HepG2 (cell line): ENCODE measurements at regions not wholly inside any gene's neighbourhood (a gene's known extent, or its start where the extent isn't known, plus 50 kb on each side); places are given as distances from the start of the nearest gene placed in this dataset.

ENCODE experiments used
- ATF7 ChIP-seq, 2 experiments: fragments of 450-650 bp in 1 of 2; sonication (generic) in 1 of 2; formaldehyde crosslinking in 1 of 2; IDR thresholded peaks; 2 replicates each; pipeline versions ENCODE4 v1.4.0 to v1.6.1; 2016 to 2020; ENCODE audit warnings: antibody characterized with exemption in 1 of 2, mild to moderate bottlenecking in 1 of 2, missing genetic modification reagents in 1 of 2
- CBFB ChIP-seq: sonication (generic); formaldehyde crosslinking; IDR thresholded peaks from 2 replicates; pipeline ENCODE4 v1.4.0; 2020; ENCODE audit warnings: missing genetic modification reagents
- CCDC6 ChIP-seq: sonication (generic); formaldehyde crosslinking; IDR thresholded peaks from 2 replicates; pipeline ENCODE4 v1.8.1; 2022; ENCODE audit warnings: mild to moderate bottlenecking, missing genetic modification reagents, moderate library complexity
- GABPB1 ChIP-seq: IDR thresholded peaks from 2 replicates; pipeline ENCODE4 v1.6.1; 2016; ENCODE audit warnings: mild to moderate bottlenecking, missing genetic modification reagents, moderate library complexity, missing compliant biosample characterization
- HCFC1 ChIP-seq: fragments of 150-350 bp; IDR thresholded peaks from 2 replicates; pipeline ENCODE4 v1.6.1; 2014; ENCODE audit warnings: low read depth, low read length
- HES4 ChIP-seq: sonication (generic); formaldehyde crosslinking; IDR thresholded peaks from 2 replicates; pipeline ENCODE4 v1.9.0; 2021; ENCODE audit warnings: mild to moderate bottlenecking, missing genetic modification reagents, borderline replicate concordance
- HNRNPL ChIP-seq: fragments of 200-400 bp; formaldehyde crosslinking; IDR thresholded peaks from 2 replicates; pipeline ENCODE4 v1.6.1; 2017; ENCODE audit warnings: mild to moderate bottlenecking, low read depth, low read length
- NCOA1 ChIP-seq: sonication (generic); formaldehyde crosslinking; IDR thresholded peaks from 2 replicates; pipeline ENCODE4 v1.9.0; 2021; ENCODE audit warnings: missing genetic modification reagents
- PHF8 ChIP-seq: sonication (generic); formaldehyde crosslinking; IDR thresholded peaks from 2 replicates; pipeline ENCODE4 v1.5.0; 2020; ENCODE audit warnings: missing genetic modification reagents
- RFXANK ChIP-seq: IDR thresholded peaks from 2 replicates; pipeline ENCODE4 v1.6.1; 2016
- SMC3 ChIP-seq: IDR thresholded peaks from 2 replicates; pipeline ENCODE4 v1.6.1; 2011; ENCODE audit warnings: low read length, improper control_type of control experiment
- SNAI1 ChIP-seq: sonication (generic); formaldehyde crosslinking; IDR thresholded peaks from 2 replicates; pipeline ENCODE4 v1.5.0; 2020; ENCODE audit warnings: mild to moderate bottlenecking, missing genetic modification reagents, borderline replicate concordance
- SUZ12 ChIP-seq: fragments of 150-350 bp; IDR thresholded peaks from 2 replicates; pipeline ENCODE4 v1.6.1; 2014; ENCODE audit warnings: low read depth, low read length
- TGIF2 ChIP-seq: IDR thresholded peaks from 2 replicates; pipeline ENCODE4 v1.6.1; 2016; ENCODE audit warnings: control low read depth, missing compliant biosample characterization
- ZBTB38 ChIP-seq: sonication (generic); formaldehyde crosslinking; IDR thresholded peaks from 2 replicates; pipeline ENCODE4 v1.5.1; 2020; ENCODE audit warnings: mild to moderate bottlenecking, missing genetic modification reagents
- ZNF138 ChIP-seq: sonication (generic); formaldehyde crosslinking; IDR thresholded peaks from 2 replicates; pipeline ENCODE4 v1.5.0; 2020; ENCODE audit warnings: mild to moderate bottlenecking, low read depth, missing genetic modification reagents
- ZNF225 ChIP-seq: sonication (generic); formaldehyde crosslinking; IDR thresholded peaks from 2 replicates; pipeline ENCODE4 v1.4.0; 2020; ENCODE audit warnings: mild to moderate bottlenecking, missing genetic modification reagents
- ZNF260 ChIP-seq: sonication (generic); formaldehyde crosslinking; IDR thresholded peaks from 2 replicates; pipeline ENCODE4 v1.4.0; 2020; ENCODE audit warnings: missing genetic modification reagents, low read depth, mild to moderate bottlenecking, borderline replicate concordance
- ZNF33A ChIP-seq: sonication (generic); formaldehyde crosslinking; IDR thresholded peaks from 2 replicates; pipeline ENCODE4 v1.5.1; 2020; ENCODE audit warnings: missing genetic modification reagents, mild to moderate bottlenecking, moderate library complexity, borderline replicate concordance
- ZNF549 ChIP-seq: sonication (generic); formaldehyde crosslinking; IDR thresholded peaks from 2 replicates; pipeline ENCODE4 v1.5.0; 2020; ENCODE audit warnings: missing genetic modification reagents
- TF ChIP-seq, protein P1 (sequence below), 2 experiments: sonication (generic) in 1 of 2; formaldehyde crosslinking in 1 of 2; IDR thresholded peaks; 2 replicates each; pipeline versions ENCODE4 v1.4.0 to v1.6.1; 2018 to 2020; ENCODE audit warnings: missing genetic modification reagents in 2 of 2, borderline replicate concordance in 1 of 2, low read depth in 1 of 2, mild to moderate bottlenecking in 1 of 2, missing biosample characterization in 1 of 2
- TF ChIP-seq, protein P2 (sequence below): sonication (generic); formaldehyde crosslinking; IDR thresholded peaks from 2 replicates; pipeline ENCODE4 v1.4.0; 2020; ENCODE audit warnings: missing genetic modification reagents
- TF ChIP-seq, protein P3 (sequence below): IDR thresholded peaks from 2 replicates; pipeline ENCODE4 v1.6.1; 2016; ENCODE audit warnings: mild to moderate bottlenecking, missing biosample characterization, missing genetic modification reagents

DNA sequence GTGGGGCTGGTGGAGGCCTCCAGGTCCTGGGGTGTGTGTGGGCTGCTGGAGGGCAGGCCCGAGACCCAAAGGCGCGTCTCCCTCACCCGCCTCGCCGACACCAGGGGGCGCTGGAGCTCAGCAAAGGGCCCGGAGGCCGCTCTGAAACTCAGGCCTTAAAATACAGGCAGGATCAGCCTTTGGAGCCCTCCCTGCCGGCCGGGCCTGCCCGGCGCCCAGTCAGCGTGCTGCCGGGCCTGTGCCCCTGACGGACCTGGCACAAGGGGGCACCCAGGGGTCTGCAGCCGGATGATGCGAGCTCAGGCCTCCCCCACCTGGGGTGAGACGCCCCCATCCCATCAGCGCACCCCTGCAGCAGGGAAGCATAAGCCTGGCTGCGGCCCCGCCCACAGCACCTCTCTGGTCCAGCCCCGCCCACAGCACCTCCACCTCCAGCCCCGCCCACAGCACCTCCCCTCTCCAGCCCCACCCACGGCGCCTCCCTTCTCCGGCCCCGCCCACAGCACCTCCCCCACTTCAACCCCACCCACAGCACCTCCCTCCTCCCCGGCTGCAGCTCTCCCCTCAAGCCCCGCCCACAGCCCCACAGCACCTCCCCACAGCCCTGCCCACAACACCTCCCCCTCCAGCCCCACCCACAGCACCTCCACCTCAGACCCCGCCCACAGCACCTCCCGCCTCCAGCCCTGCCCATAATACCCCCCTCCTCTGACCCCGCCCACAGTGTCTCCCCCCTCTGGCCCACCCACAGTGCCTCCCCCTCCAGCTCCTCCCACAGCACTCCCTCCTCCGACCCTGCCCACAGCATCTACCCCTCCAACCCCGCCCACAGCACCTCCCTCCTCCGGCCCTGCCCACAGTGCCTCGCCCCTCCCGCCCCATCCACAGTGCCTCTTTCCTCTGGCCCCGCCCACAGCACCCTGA is 92.8 kb upstream of the OTOS start (continued):
- TF ChIP-seq, protein P1, sequence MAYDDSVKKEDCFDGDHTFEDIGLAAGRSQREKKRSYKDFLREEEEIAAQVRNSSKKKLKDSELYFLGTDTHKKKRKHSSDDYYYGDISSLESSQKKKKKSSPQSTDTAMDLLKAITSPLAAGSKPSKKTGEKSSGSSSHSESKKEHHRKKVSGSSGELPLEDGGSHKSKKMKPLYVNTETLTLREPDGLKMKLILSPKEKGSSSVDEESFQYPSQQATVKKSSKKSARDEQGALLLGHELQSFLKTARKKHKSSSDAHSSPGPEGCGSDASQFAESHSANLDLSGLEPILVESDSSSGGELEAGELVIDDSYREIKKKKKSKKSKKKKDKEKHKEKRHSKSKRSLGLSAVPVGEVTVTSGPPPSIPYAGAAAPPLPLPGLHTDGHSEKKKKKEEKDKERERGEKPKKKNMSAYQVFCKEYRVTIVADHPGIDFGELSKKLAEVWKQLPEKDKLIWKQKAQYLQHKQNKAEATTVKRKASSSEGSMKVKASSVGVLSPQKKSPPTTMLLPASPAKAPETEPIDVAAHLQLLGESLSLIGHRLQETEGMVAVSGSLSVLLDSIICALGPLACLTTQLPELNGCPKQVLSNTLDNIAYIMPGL (CRISPR knock-in tag; IDR thresholded peaks at IDR 0.05; ENCODE audit: borderline replicate concordance in 1 of 2, low read depth in 1 of 2) = peak; percentile 34 to 53; a peak in 2 of 4 replicates
- TF ChIP-seq SMC3 (peak; percentile 84), ZNF33A (CRISPR knock-in tag) (no peak), ZBTB38 (0 out of 2 replicates have a peak, but pooled peaks have one; percentile 23), NCOA1 (CRISPR knock-in tag) (no peak), TGIF2 (peak; percentile 60; the same call in 1 of the 2 replicates), ZNF260 (CRISPR knock-in tag) (no peak), GABPB1 (CRISPR knock-in tag) (peak; percentile 54), ATF7 (IDR thresholded peaks at IDR 0.05) (no peak), ATF7 (CRISPR knock-in tag; IDR thresholded peaks at IDR 0.05) (no peak), CCDC6 (CRISPR knock-in tag) (peak; percentile 56; the same call in 1 of the 2 replicates), ZNF138 (CRISPR knock-in tag) (no peak), ZNF225 (peak; percentile 51; the same call in 1 of the 2 replicates), PHF8 (peak; percentile 41; the same call in 1 of the 2 replicates), SUZ12 (peak; percentile 19; the same call in 1 of the 2 replicates), HNRNPL (0 out of 2 replicates have a peak, but pooled peaks have one; percentile 48), SNAI1 (CRISPR knock-in tag) (no peak), CBFB (peak; percentile 38; the same call in 1 of the 2 replicates), HCFC1 (peak; percentile 26; the same call in 1 of the 2 replicates), RFXANK (CRISPR knock-in tag) (no peak), HES4 (no peak), ZNF549 (CRISPR knock-in tag) (no peak)
- TF ChIP-seq, protein P2, sequence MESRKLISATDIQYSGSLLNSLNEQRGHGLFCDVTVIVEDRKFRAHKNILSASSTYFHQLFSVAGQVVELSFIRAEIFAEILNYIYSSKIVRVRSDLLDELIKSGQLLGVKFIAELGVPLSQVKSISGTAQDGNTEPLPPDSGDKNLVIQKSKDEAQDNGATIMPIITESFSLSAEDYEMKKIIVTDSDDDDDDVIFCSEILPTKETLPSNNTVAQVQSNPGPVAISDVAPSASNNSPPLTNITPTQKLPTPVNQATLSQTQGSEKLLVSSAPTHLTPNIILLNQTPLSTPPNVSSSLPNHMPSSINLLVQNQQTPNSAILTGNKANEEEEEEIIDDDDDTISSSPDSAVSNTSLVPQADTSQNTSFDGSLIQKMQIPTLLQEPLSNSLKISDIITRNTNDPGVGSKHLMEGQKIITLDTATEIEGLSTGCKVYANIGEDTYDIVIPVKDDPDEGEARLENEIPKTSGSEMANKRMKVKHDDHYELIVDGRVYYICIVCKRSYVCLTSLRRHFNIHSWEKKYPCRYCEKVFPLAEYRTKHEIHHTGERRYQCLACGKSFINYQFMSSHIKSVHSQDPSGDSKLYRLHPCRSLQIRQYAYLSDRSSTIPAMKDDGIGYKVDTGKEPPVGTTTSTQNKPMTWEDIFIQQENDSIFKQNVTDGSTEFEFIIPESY (CRISPR knock-in tag) = no peak
- TF ChIP-seq, protein P3, sequence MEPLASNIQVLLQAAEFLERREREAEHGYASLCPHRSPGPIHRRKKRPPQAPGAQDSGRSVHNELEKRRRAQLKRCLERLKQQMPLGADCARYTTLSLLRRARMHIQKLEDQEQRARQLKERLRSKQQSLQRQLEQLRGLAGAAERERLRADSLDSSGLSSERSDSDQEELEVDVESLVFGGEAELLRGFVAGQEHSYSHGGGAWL = 0 out of 2 replicates have a peak, but pooled peaks have one; percentile 20
